H1 (cell line): ENCODE measurements at regions not wholly inside any gene's neighbourhood (a gene's known extent, or its start where the extent isn't known, plus 50 kb on each side); places are given as distances from the start of the nearest gene placed in this dataset.

Experiments
- CTCF ChIA-PET: fragments of 300-600 bp; sonication (Branson Sonifier 250); formaldehyde crosslinking; loops from one replicate; lab custom pipeline; 2021; ENCODE audit not compliant: partially characterized antibody; lab: Charles Lee
- POLR2A ChIA-PET: fragments of 300-600 bp; sonication (Branson Sonifier 250); formaldehyde crosslinking; loops from one replicate; lab custom pipeline; 2021; ENCODE audit warnings: inconsistent platforms; ENCODE audit not compliant: partially characterized antibody; lab: Charles Lee
- DNase-seq, 2 experiments: peaks; one replicate each; pipeline versions ENCODE4 v3.0.0 to v3.0.0-alpha.2; 2010 to 2022; ENCODE audit warnings: low spot score in 2 of 2, low read depth in 1 of 2, mixed read lengths in 1 of 2
- FAIRE-seq: peaks from 2 replicates; lab custom pipeline; 2011; peaks lifted over from hg19 to GRCh38; lab: Jason Lieb, UNC
- H2AFZ ChIP-seq: 2 replicates; pipeline ENCODE4 v1.8.1; 2012; ENCODE audit warnings: low read length, inconsistent platforms
- H2AK5ac ChIP-seq: 2 replicates; pipeline ENCODE4 v1.6.1; 2013; ENCODE audit warnings: low read depth, low read length
- H2BK120ac ChIP-seq: replicated peaks from 2 replicates; pipeline ENCODE3; 2013; ENCODE audit warnings: low read depth, low read length, inconsistent platforms
- H2BK12ac ChIP-seq: 2 replicates; pipeline ENCODE4 v1.6.1; 2013; ENCODE audit warnings: low read depth, low read length
- H2BK15ac ChIP-seq: 2 replicates; pipeline ENCODE4 v1.6.1; 2013; ENCODE audit warnings: low read length
- H2BK20ac ChIP-seq: 2 replicates; pipeline ENCODE4 v1.6.1; 2013; ENCODE audit warnings: low read length
- H2BK5ac ChIP-seq: 2 replicates; pipeline ENCODE4 v1.6.1; 2013; ENCODE audit warnings: low read depth, low read length
- H3K14ac ChIP-seq: 2 replicates; pipeline ENCODE4 v1.6.1; 2013; ENCODE audit warnings: inconsistent platforms; ENCODE audit not compliant: insufficient read length
- H3K18ac ChIP-seq: 2 replicates; pipeline ENCODE4 v1.6.1; 2013; ENCODE audit warnings: low read length; ENCODE audit errors: extremely low read depth
- H3K23ac ChIP-seq: 2 replicates; pipeline ENCODE4 v1.6.1; 2013; ENCODE audit warnings: inconsistent platforms; ENCODE audit not compliant: insufficient read length
- H3K23me2 ChIP-seq: 2 replicates; pipeline ENCODE4 v1.6.1; 2013; ENCODE audit warnings: low read depth, low read length
- H3K27ac ChIP-seq: 2 replicates; pipeline ENCODE4 v1.6.1; 2011; ENCODE audit warnings: low read depth, low read length, inconsistent platforms
- H3K27me3 ChIP-seq, 4 experiments: replicated peaks in 1 of 4; 1 replicate in 1 of 4; 2 replicates in 3 of 4; pipeline versions ENCODE4 v1.6.1 to v1.8.1; 2011 to 2013; ENCODE audit warnings: low read length in 3 of 4, mild to moderate bottlenecking in 3 of 4, inconsistent platforms in 2 of 4, mixed read lengths in 2 of 4, moderate library complexity in 1 of 4; ENCODE audit not compliant: control insufficient read depth in 3 of 4, insufficient read depth in 3 of 4; ENCODE audit errors: extremely low read depth in 1 of 4
- H3K36me3 ChIP-seq, 4 experiments: 2 replicates each; pipeline versions ENCODE4 v1.6.1 to v1.8.1; 2011 to 2013; ENCODE audit warnings: mild to moderate bottlenecking in 4 of 4, low read length in 3 of 4, moderate library complexity in 2 of 4, control low read depth in 1 of 4, inconsistent platforms in 1 of 4; ENCODE audit not compliant: insufficient read depth in 4 of 4, control insufficient read depth in 2 of 4
- H3K4ac ChIP-seq: replicated peaks from 2 replicates; pipeline ENCODE3; 2013; ENCODE audit warnings: low read length, low read depth, mixed read lengths, inconsistent platforms; ENCODE audit not compliant: insufficient read length
- H3K4me1 ChIP-seq, 4 experiments: replicated peaks in 1 of 4; 1 replicate in 1 of 4; 2 replicates in 3 of 4; pipeline versions ENCODE4 v1.6.1 to v1.8.1; 2011 to 2013; ENCODE audit warnings: low read length in 3 of 4, inconsistent platforms in 2 of 4, mixed read lengths in 1 of 4; ENCODE audit not compliant: insufficient read depth in 4 of 4, control insufficient read depth in 3 of 4
- H3K4me2 ChIP-seq, 2 experiments: 2 replicates each; pipeline versions ENCODE4 v1.6.1 to v1.8.1; 2011 to 2013; ENCODE audit warnings: low read depth in 2 of 2, low read length in 2 of 2, control low read depth in 1 of 2, inconsistent platforms in 1 of 2, mild to moderate bottlenecking in 1 of 2; ENCODE audit not compliant: insufficient read depth in 1 of 2
- H3K4me3 ChIP-seq, 4 experiments: fragments of 200-600, 300-600 bp in 1 of 4; sonication (generic), shearing (Covaris generic), sonication (Bioruptor Twin) in 1 of 4; 2 replicates each; pipeline versions ENCODE4 v1.5.1 to v1.8.1; 2011 to 2016; ENCODE audit warnings: low read length in 4 of 4, low read depth in 3 of 4, control low read depth in 2 of 4, inconsistent platforms in 2 of 4, mild to moderate bottlenecking in 2 of 4, mixed read lengths in 1 of 4, moderate library complexity in 1 of 4; ENCODE audit not compliant: insufficient read depth in 2 of 4; ENCODE audit errors: extremely low read depth in 1 of 4
- H3K56ac ChIP-seq: replicated peaks from 2 replicates; pipeline ENCODE3; 2013; ENCODE audit warnings: low read depth, mild to moderate bottlenecking, mixed read lengths, low read length, inconsistent platforms; ENCODE audit not compliant: insufficient read length
- H3K79me1 ChIP-seq: 2 replicates; pipeline ENCODE4 v1.6.1; 2013; ENCODE audit warnings: low read depth, low read length, control low read depth
- H3K79me2 ChIP-seq, 2 experiments: 2 replicates each; pipeline versions ENCODE4 v1.6.1 to v1.8.1; 2012 to 2013; ENCODE audit warnings: low read length in 2 of 2, mild to moderate bottlenecking in 2 of 2, inconsistent platforms in 1 of 2; ENCODE audit not compliant: insufficient read depth in 2 of 2, control insufficient read depth in 1 of 2
- H3K9ac ChIP-seq, 4 experiments: replicated peaks in 1 of 4; 1 replicate in 1 of 4; 2 replicates in 3 of 4; pipeline versions ENCODE4 v1.6.1 to v1.8.1; 2011 to 2013; ENCODE audit warnings: low read depth in 3 of 4, low read length in 3 of 4, control low read depth in 2 of 4, mild to moderate bottlenecking in 2 of 4, moderate library complexity in 2 of 4, inconsistent platforms in 1 of 4; ENCODE audit errors: extremely low read depth in 1 of 4
- H3K9me3 ChIP-seq, 2 experiments: 2 replicates each; pipeline versions ENCODE4 v1.6.1 to v1.8.1; 2012 to 2013; ENCODE audit warnings: mild to moderate bottlenecking in 2 of 2, moderate library complexity in 2 of 2, control low read depth in 1 of 2, inconsistent platforms in 1 of 2, low read depth in 1 of 2, low read length in 1 of 2, mixed read lengths in 1 of 2; ENCODE audit not compliant: insufficient read depth in 2 of 2
- H4K20me1 ChIP-seq, 2 experiments: replicated peaks in 1 of 2; 2 replicates each; pipeline versions ENCODE3 to v1.8.1; 2011 to 2013; ENCODE audit warnings: inconsistent platforms in 2 of 2, low read length in 2 of 2, mild to moderate bottlenecking in 1 of 2; ENCODE audit not compliant: insufficient read depth in 2 of 2, control insufficient read depth in 1 of 2
- H4K5ac ChIP-seq: 2 replicates; pipeline ENCODE4 v1.6.1; 2013; ENCODE audit warnings: low read length, low read depth, mixed read lengths, inconsistent platforms; ENCODE audit not compliant: insufficient read length
- H4K8ac ChIP-seq: 2 replicates; pipeline ENCODE4 v1.8.0; 2013; ENCODE audit warnings: mild to moderate bottlenecking, moderate library complexity, low read length, inconsistent platforms; ENCODE audit not compliant: insufficient read depth; ENCODE audit errors: extremely low read depth
- H4K91ac ChIP-seq: replicated peaks from 2 replicates; pipeline ENCODE3; 2013; ENCODE audit warnings: low read length, mixed read lengths, inconsistent platforms; ENCODE audit not compliant: insufficient read length
- ASH2L ChIP-seq: fragments of 200-600, 300-600 bp; sonication (generic); IDR thresholded peaks from one replicate; pipeline ENCODE4 v1.7.1; 2017; ENCODE audit warnings: low read length
- ATF3 ChIP-seq: IDR thresholded peaks from 2 replicates; pipeline ENCODE4 v1.6.1; 2011; ENCODE audit warnings: low read depth, mild to moderate bottlenecking, low read length; ENCODE audit not compliant: insufficient read depth
- KDM4A ChIP-seq: IDR thresholded peaks from one replicate; pipeline ENCODE4 v1.7.1; 2012; ENCODE audit warnings: low read depth, mild to moderate bottlenecking, moderate library complexity, low read length, inconsistent platforms; ENCODE audit not compliant: severe bottlenecking
- SIX5 ChIP-seq: IDR thresholded peaks from 2 replicates; pipeline ENCODE4 v1.6.1; 2011; ENCODE audit warnings: mild to moderate bottlenecking, low read depth, low read length
- SP1 ChIP-seq: IDR thresholded peaks from 2 replicates; pipeline ENCODE4 v1.6.1; 2011; ENCODE audit warnings: low read depth, low read length
- SP2 ChIP-seq: IDR thresholded peaks from 2 replicates; pipeline ENCODE4 v1.6.1; 2012; ENCODE audit warnings: mild to moderate bottlenecking, low read length, inconsistent platforms
- SUZ12 ChIP-seq: fragments of 200-600 bp; sonication (generic); IDR thresholded peaks from 2 replicates; pipeline ENCODE4 v1.6.1; 2012; ENCODE audit warnings: mild to moderate bottlenecking, inconsistent platforms, low read length, moderate library complexity, mixed read lengths
- TCF12 ChIP-seq: IDR thresholded peaks from 2 replicates; pipeline ENCODE4 v1.6.1; 2011; ENCODE audit warnings: low read depth, mild to moderate bottlenecking, low read length
- WGBS, 2 experiments: shearing (Covaris generic) in 1 of 2; methylation state at CpG; one replicate each; pipeline versions ENCODE4 v1.1.6 to v1.1.7; 2013 to 2015; ENCODE audit warnings: low lambda C conversion rate in 2 of 2, mixed read lengths in 2 of 2, inconsistent platforms in 1 of 2, low coverage in 1 of 2, missing lambda C conversion rate in 1 of 2; ENCODE audit not compliant: insufficient replicate concordance in 2 of 2, insufficient coverage in 1 of 2, insufficient read length in 1 of 2; ENCODE audit errors: extremely low coverage in 1 of 2, missing lambda C conversion rate in 1 of 2; 5-methylcytosine and 5-hydroxymethylcytosine counted together
- TF ChIP-seq, protein P1 (sequence below): IDR thresholded peaks from 2 replicates; pipeline ENCODE4 v1.6.1; 2012; ENCODE audit warnings: inconsistent platforms

- POLR2A ChIA-PET = no interaction called here
- no peak overlapping the region for H3K14ac ChIP-seq
- H3K4me2 ChIP-seq = no peak overlapping the region
- no peaks in the 10 kb centered on the region for H3K23me2 ChIP-seq
- FAIRE-seq = no peak
- no peak overlapping the region for H2BK5ac ChIP-seq
- H3K9me3 ChIP-seq = no peaks in the 10 kb centered on the region
- no peak overlapping the region for H3K27ac ChIP-seq
- 84% methylated on average over 6 of the region's 6 CpGs; no CpG with 5 or more reads in 1 of the 2 experiments for WGBS, 2 experiments
- H3K56ac ChIP-seq = no peak overlapping the region
- H3K18ac ChIP-seq = no peak overlapping the region
- H4K91ac ChIP-seq = no peak overlapping the region
- no peak overlapping the region for H2AFZ ChIP-seq
- no peak for TF ChIP-seq SUZ12
- no peak for TF ChIP-seq ASH2L
- TF ChIP-seq ATF3 = no peak
- no peak for TF ChIP-seq SP2
- TF ChIP-seq SP1 = no peak
- no peak for TF ChIP-seq TCF12
- TF ChIP-seq KDM4A = no peak
- TF ChIP-seq, protein P1, sequence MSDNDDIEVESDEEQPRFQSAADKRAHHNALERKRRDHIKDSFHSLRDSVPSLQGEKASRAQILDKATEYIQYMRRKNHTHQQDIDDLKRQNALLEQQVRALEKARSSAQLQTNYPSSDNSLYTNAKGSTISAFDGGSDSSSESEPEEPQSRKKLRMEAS = no peak
- TF ChIP-seq SIX5 = no peak
- no peak overlapping the region for H2BK15ac ChIP-seq
- H3K4me1 ChIP-seq = no peaks in the 10 kb centered on the region; a peak in 1 of 7 replicates
- CTCF ChIA-PET = interaction anchor here (2.5 kb wide), 1 partner anchor 13 kb away, joined by 8 read pairs; no protein-coding TSS in a partner anchor
- H3K23ac ChIP-seq = no peak overlapping the region
- no peak overlapping the region for H4K5ac ChIP-seq
- H3K79me2 ChIP-seq = no peaks in the 10 kb centered on the region
- H2BK12ac ChIP-seq = no peak overlapping the region
- no peak overlapping the region for H2BK20ac ChIP-seq
- no peak overlapping the region for H2BK120ac ChIP-seq
- no peak overlapping the region for H3K9ac ChIP-seq
- no peaks in the 10 kb centered on the region for H3K36me3 ChIP-seq
- H3K79me1 ChIP-seq = no peaks in the 10 kb centered on the region
- no peak overlapping the region for H3K4ac ChIP-seq
- H2AK5ac ChIP-seq = no peak overlapping the region
- no peak for DNase-seq
- no peak overlapping the region for H4K8ac ChIP-seq
- H3K27me3 ChIP-seq = no peaks in the 10 kb centered on the region; a peak in 1 of 7 replicates
- H3K4me3 ChIP-seq = no peak overlapping the region
- no peaks in the 10 kb centered on the region for H4K20me1 ChIP-seq
Observed at GRCh38 chr6:907928-908327, 215.0 kb upstream of the EXOC2 start.
